ENCODE measurements at regions not wholly inside any gene's neighbourhood (a gene's known extent, or its start where the extent isn't known, plus 50 kb on each side); places are given as distances from the start of the nearest gene placed in this dataset.

- TF ChIP-seq CTCF (IDR thresholded peaks at IDR 0.05 in 2 of 3, conservative IDR thresholded peaks at IDR 0.05 in 1 of 3; ENCODE audit: borderline replicate concordance in 1 of 3, insufficient read depth in 1 of 3, low read depth in 2 of 3, low read length in 2 of 3) (no peak), ELF1 (IDR thresholded peaks at IDR 0.05; ENCODE audit: borderline replicate concordance, low read depth) (no peak)
These were observed 128.8 kb upstream of the DYRK2 start for GRCh38 chr12:67519484-67520433.
